ENCODE measurements at regions not wholly inside any gene's neighbourhood (a gene's known extent, or its start where the extent isn't known, plus 50 kb on each side); places are given as distances from the start of the nearest gene placed in this dataset.

DNA sequence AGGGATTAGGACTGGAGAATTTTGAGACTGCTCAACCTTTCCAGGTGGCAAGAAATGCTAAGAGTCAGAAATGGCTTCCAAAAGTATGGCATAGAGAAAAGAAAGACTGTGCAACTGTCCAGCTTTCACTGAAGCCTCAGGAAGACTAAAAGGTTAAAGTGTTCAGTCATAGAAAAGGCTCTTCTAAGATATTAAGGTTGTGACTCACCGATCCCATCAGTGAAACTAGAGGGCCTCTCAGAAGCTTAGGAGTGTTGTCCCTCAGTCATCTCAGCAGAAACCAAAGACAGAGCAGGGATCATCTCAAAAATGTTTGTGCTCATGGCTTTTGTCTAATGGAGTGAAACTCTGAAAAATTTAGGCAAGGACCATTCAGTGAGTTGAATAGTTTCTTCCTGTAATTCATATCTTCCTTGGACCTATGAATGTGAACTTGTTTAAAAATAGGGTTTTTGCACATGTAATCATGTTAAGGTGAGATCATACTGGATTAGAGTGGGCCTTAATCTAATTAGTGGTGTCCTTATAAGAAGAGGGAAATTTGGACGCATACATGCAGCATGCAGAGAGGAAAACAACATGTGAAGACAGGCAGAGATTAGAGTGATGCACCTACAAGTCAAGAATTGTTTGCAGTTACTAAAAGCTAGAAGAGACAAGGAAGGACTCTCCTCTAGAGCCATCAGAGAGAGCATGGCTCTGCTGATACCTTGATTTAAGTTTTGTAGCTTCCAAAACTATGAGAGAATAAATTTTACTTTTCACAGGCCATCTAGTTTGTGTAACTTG is 71.3 kb downstream of the RPE65 start:
- H3K4me1 ChIP-seq = peaks cover 0 to 6% (median 0%) of the 10 kb centered on the region in 10 experiments; a peak in 2 of 20 replicates
- no peak overlapping the region; a peak in 1 of 22 replicates for H3K4me2 ChIP-seq
- H3K9ac ChIP-seq = no peak overlapping the region
- H4K20me1 ChIP-seq = no peaks in the 10 kb centered on the region
- no peak overlapping the region for H3K27ac ChIP-seq
- TF ChIP-seq Cebpa-rat (IDR thresholded peaks at IDR 0.05) = no peak
- no peaks in the 10 kb centered on the region for H3K27me3 ChIP-seq
- H3K36me3 ChIP-seq = no peaks in the 10 kb centered on the region
- H3K4me3 ChIP-seq = no peak overlapping the region
- H3K9me3 ChIP-seq (replicated peaks in 1 of 11) = no peaks in the 10 kb centered on the region

DNA sequence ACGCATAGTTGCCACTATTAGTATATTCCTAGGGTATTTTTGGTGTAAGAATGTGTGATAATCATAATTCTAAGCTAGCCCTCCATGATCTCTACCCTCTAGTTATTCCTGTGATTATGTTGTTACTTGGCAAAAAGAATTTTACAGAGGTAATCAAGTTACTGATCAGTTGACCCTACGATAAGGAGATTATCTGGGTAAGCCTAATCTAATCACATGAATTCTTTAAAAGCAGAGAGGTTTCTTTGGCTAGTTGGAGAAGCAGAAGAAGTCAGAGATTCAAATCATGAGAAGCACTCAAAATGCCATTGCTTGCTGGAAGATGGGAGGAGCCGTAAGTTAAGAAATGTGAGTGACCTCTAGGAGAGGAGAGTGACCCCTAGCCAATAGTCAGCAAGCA is 72.7 kb downstream of the RPE65 start:
- Histone ChIP-seq H4K20me1 (no peaks in the 10 kb centered on the region), H3K4me1 (peaks cover 0 to 6% (median 0%) of the 10 kb centered on the region in 10 experiments; a peak in 2 of 20 replicates), H3K36me3 (no peaks in the 10 kb centered on the region), H3K9ac (no peak overlapping the region), H3K27ac (no peak overlapping the region), H3K4me3 (no peak overlapping the region), H3K4me2 (no peak overlapping the region), H3K9me3 (replicated peaks in 1 of 11) (peaks cover 0 to 3% (median 0%) of the 10 kb centered on the region in 11 experiments; a peak in 2 of 22 replicates), H3K27me3 (no peaks in the 10 kb centered on the region)
- TF ChIP-seq Cebpa-rat (IDR thresholded peaks at IDR 0.05) = no peak

DNA sequence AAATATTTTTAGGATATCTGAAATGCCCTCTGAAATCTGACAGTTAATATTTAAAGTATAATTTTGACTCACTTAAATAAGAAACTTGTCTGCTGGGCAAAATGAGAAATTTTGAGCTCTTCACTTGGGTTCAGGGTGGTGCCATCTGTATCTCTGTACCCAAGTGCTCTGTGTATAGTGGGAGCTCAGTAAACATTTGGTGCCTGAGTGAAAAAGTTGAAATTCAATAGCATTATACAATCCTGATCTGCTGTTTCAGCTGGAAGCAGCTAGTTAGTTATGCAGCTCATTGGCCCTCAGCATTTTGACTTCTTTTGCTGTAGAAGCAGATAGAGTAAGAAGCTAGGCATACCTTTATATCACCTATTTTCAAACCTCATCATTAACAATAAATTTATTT is 73.3 kb downstream of the RPE65 start:
- TF ChIP-seq Cebpa-rat (IDR thresholded peaks at IDR 0.05) = no peak
- no peaks in the 10 kb centered on the region for H4K20me1 ChIP-seq
- H3K9ac ChIP-seq = no peak overlapping the region
- no peak overlapping the region for H3K27ac ChIP-seq
- no peaks in the 10 kb centered on the region for H3K36me3 ChIP-seq
- no peaks in the 10 kb centered on the region for H3K27me3 ChIP-seq
- no peak overlapping the region for H3K4me2 ChIP-seq
- H3K9me3 ChIP-seq (replicated peaks in 1 of 11) = peaks cover 0 to 3% (median 0%) of the 10 kb centered on the region in 11 experiments; a peak in 2 of 22 replicates
- no peak overlapping the region for H3K4me3 ChIP-seq
- peaks cover 0 to 6% (median 0%) of the 10 kb centered on the region in 10 experiments; a peak in 2 of 20 replicates for H3K4me1 ChIP-seq

DNA sequence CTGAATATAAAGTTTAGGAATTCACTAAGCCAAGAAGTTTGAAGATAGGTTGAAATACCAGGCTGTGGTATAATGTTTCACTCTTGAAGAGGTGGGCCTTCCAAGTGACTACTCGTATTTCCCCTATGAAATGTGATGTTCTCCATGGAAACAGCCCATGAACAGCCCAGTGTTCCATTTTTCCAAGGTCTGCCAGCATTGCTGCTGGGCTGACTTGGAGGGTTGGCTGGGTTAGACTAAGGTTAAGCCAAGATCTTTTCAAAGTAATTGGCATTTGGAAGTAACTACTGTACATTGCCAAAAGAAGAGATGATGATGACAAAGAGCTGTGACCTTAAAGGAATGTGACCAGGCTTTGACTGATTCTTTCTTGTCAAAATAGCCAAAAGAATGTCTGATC is 73.8 kb downstream of the RPE65 start:
- Histone ChIP-seq H3K9ac (no peak overlapping the region), H3K9me3 (replicated peaks in 1 of 11) (peaks cover 0 to 3% (median 0%) of the 10 kb centered on the region in 11 experiments; a peak in 2 of 22 replicates), H3K4me2 (no peak overlapping the region)

DNA sequence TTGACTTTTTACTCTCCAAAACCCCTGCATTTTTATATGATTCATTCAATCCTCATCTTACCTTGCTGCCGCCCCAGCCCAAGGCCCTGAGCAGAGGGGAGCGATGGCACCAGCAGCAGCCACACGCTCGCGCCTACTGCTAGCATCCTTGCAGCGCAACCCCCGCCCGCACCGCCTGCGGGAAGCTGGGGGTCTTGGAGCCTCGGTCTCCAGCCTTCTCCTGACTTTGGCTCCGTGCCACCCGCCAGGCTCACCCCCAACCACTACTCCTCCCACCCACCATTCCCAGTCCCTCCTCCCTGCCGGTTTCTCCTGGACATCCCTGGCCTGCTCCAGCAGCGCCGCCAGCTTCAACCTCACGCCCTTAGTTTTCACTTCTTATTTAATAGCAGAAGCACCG is 76.6 kb downstream of the RPE65 start:
- TF ChIP-seq Cebpa-rat (IDR thresholded peaks at IDR 0.05) = no peak
- Histone ChIP-seq H3K27me3 (no peaks in the 10 kb centered on the region), H3K4me3 (no peak overlapping the region), H3K4me1 (no peaks in the 10 kb centered on the region), H3K27ac (no peak overlapping the region), H3K4me2 (no peak overlapping the region), H3K9ac (no peak overlapping the region), H3K36me3 (no peaks in the 10 kb centered on the region), H4K20me1 (no peaks in the 10 kb centered on the region), H3K9me3 (replicated peaks in 1 of 11) (peaks cover 0 to 3% (median 0%) of the 10 kb centered on the region in 11 experiments; a peak in 2 of 22 replicates)

More for the DNA sequence above, 73.8 kb downstream of the RPE65 start:
- no peak for TF ChIP-seq Cebpa-rat (IDR thresholded peaks at IDR 0.05)
- Histone ChIP-seq H3K36me3 (no peaks in the 10 kb centered on the region), H4K20me1 (no peaks in the 10 kb centered on the region), H3K27me3 (no peaks in the 10 kb centered on the region), H3K27ac (no peak overlapping the region), H3K4me3 (no peak overlapping the region), H3K4me1 (peaks cover 0 to 6% (median 0%) of the 10 kb centered on the region in 10 experiments; a peak in 2 of 20 replicates)

DNA sequence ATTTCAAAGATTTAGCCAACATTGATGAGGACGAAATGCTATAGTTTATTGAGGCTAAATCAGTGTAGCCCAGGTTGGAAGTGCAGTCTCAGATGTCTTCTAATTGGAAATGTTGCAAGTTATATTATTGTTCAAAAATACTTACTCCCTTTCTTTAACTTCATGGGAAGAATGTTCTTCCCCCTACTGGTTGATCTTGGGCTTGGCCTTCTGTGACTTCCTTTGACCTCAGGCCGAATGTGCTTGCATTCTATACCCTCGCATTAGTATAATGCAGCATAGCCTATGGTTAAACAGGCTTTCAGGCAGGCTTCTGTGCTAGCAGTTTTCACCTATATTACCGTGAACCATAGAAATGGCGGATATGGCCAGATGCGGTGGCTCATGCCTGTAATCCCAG is 77.3 kb downstream of the RPE65 start:
- Histone ChIP-seq H3K9me3 (replicated peaks in 1 of 11) (peaks cover 0 to 3% (median 0%) of the 10 kb centered on the region in 11 experiments; a peak in 2 of 22 replicates), H4K20me1 (no peaks in the 10 kb centered on the region), H3K27me3 (no peaks in the 10 kb centered on the region), H3K4me3 (no peak overlapping the region), H3K36me3 (no peaks in the 10 kb centered on the region), H3K4me1 (no peaks in the 10 kb centered on the region), H3K9ac (no peak overlapping the region), H3K4me2 (no peak overlapping the region), H3K27ac (no peak overlapping the region)
- TF ChIP-seq Cebpa-rat (IDR thresholded peaks at IDR 0.05) = no peak

DNA sequence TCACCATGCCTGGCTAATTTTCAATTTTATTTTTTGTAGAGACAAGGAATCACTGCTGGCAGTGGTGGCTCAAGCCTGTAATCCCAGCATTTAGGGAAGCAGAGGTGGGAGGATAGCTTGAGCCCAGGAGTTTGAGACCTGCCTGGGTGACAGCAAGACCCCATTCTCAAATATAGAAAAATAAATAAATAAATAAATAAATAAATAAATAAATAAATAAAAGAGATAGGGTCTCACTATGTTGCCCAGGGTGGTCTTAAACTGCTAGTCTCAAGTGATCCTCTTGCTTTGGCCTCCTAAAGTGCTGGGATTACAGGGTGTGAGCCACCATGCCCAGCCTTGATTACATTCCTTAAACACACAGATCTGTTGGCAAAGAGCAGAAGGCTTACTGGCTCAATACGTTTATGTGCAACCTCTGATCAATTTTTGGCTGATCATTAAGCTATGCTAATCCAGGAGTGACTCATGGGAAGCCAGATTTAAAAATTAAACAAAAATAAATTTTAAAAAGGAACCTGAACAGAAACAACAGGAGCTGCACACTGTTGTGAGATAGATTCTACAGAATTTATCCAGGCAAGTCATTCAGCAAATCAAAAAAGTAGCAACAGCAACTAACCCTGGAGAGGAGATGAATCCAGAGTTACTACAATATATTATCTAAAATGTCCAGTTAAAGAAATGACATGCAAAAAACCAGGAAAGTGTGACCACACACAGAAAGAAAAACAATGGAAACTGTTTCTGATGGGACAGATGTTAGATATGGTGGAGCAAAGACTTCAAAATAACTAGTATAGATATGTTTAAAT is 79.4 kb downstream of the RPE65 start:
- Histone ChIP-seq H3K36me3 (no peaks in the 10 kb centered on the region), H3K4me1 (no peaks in the 10 kb centered on the region), H3K27ac (no peak overlapping the region), H3K9ac (no peak overlapping the region), H3K4me2 (no peak overlapping the region), H3K4me3 (no peak overlapping the region), H4K20me1 (no peaks in the 10 kb centered on the region), H3K9me3 (replicated peaks in 1 of 11) (peaks cover 0 to 3% (median 0%) of the 10 kb centered on the region in 11 experiments; a peak in 2 of 22 replicates), H3K27me3 (no peaks in the 10 kb centered on the region)
- no peak for TF ChIP-seq Cebpa-rat (IDR thresholded peaks at IDR 0.05)

DNA sequence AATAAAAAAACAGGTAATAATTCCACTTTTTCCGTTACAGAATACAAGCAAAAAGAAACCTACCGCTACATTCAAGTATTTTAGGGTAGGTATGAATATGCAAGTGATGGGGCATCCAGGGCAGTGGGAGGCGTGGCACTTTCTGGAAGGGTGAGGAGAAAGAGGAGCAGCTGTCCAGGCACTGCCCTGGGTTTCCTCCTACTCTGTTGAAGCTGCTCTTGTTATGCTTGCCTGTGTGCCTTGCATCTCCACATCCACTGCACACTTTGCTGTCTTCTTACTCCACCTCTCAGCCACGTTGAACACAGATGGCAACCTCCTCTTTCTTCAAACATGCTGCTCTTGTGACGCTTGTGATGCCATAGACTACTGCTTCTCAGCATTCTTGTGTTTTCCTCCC is 83.2 kb downstream of the RPE65 start:
- Histone ChIP-seq H3K9me3 (replicated peaks in 1 of 11) (no peaks in the 10 kb centered on the region), H4K20me1 (no peaks in the 10 kb centered on the region), H3K4me1 (peaks cover 0 to 5% (median 0%) of the 10 kb centered on the region in 10 experiments; a peak in 3 of 20 replicates), H3K36me3 (no peaks in the 10 kb centered on the region), H3K4me3 (no peak overlapping the region), H3K27me3 (no peaks in the 10 kb centered on the region), H3K27ac (no peak overlapping the region), H3K9ac (no peak overlapping the region), H3K4me2 (no peak overlapping the region)
- no peak for TF ChIP-seq Cebpa-rat (IDR thresholded peaks at IDR 0.05)

DNA sequence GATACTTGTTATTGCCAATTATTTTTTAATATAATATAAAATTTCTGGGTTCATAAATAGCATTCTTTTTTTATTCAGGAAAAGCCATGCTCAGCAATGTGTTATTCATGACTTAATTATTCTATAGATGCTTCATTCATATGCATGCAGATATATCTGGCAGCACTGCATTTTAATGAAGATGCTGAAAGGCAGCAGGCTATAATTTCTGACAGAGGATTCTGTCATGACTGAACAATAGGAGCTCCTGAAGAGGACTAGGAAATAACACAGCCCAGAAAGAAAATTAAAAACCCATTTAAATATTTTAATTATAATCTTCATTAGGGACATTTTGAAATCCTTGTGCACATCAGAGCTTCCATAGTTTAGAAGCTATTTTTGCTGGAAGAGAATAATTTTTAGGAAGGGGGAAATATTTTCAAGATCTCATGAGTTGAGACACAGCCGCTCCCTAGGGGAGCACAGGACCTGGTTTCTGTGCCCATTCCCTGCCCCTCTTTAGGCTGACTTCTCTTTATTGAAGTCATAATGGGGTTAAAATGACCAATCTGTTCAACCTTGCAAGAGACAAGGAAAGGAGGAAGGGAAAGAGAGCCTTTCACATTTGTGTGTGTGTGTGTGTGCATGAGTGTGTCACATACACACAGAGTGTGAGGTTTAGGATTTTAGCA is 83.9 kb downstream of the RPE65 start:
- Histone ChIP-seq H3K4me3 (no peak overlapping the region), H3K27me3 (no peaks in the 10 kb centered on the region), H3K4me2 (no peak overlapping the region), H3K9ac (no peak overlapping the region), H3K4me1 (peaks cover 0 to 12% (median 0%) of the 10 kb centered on the region in 10 experiments; a peak in 4 of 20 replicates), H3K36me3 (no peaks in the 10 kb centered on the region), H3K27ac (no peak overlapping the region), H3K9me3 (replicated peaks in 1 of 11) (no peaks in the 10 kb centered on the region), H4K20me1 (no peaks in the 10 kb centered on the region)
- no peak for TF ChIP-seq Cebpa-rat (IDR thresholded peaks at IDR 0.05)

Measured in BLaER1 treated with 17β-estradiol and CSF1 and Interleukin-3, amounts not matched to agents 10 nM and 100 nM (cell line).